ENCODE measurements at regions not wholly inside any gene's neighbourhood (a gene's known extent, or its start where the extent isn't known, plus 50 kb on each side); places are given as distances from the start of the nearest gene placed in this dataset.

GRCh38 chr3:144865948-144866347 lies 894.3 kb downstream of the DIPK2A start:
- Mint-ChIP-seq H3K9me3 (no peaks in the 10 kb centered on the region), H3K4me1 (peaks cover 0 to 6% of the 10 kb centered on the region in 2 experiments; a peak in 3 of 4 replicates), H3K27me3 (ENCODE audit: low read depth) (no peaks in the 10 kb centered on the region), H3K4me3 (no peak overlapping the region), H3K27ac (no peak overlapping the region), H3K36me3 (ENCODE audit: insufficient read depth in 1 of 3, low read depth in 3 of 3) (peaks cover 0 to 2% (median 0%) of the 10 kb centered on the region in 3 experiments; a peak in 1 of 7 replicates)
- Histone ChIP-seq H2BK12ac (ENCODE audit: insufficient read length, low read depth, low read length) (no peak overlapping the region), H3K23ac (ENCODE audit: insufficient read length, low read depth, low read length) (no peak overlapping the region), H3K23me2 (ENCODE audit: insufficient read length, low read depth, low read length, poor library complexity, severe bottlenecking) (no peaks in the 10 kb centered on the region), H3K4me2 (ENCODE audit: insufficient read depth, insufficient read length, low read length) (no peak overlapping the region), H3K79me1 (ENCODE audit: insufficient read depth, low read depth, low read length, poor library complexity, severe bottlenecking) (no peaks in the 10 kb centered on the region), H3K27ac (ENCODE audit: insufficient read length, low read depth, low read length) (no peak overlapping the region), H2BK15ac (ENCODE audit: low read depth, low read length) (no peak overlapping the region), H4K91ac (ENCODE audit: insufficient read length, low read depth, low read length) (no peak overlapping the region), H3K27me3 (ENCODE audit: insufficient read depth, low read length) (no peaks in the 10 kb centered on the region), H4K5ac (ENCODE audit: insufficient read length, low read depth, low read length) (no peak overlapping the region), H3K14ac (ENCODE audit: insufficient read depth, low read length) (no peak overlapping the region), H2BK5ac (ENCODE audit: insufficient read length, low read length) (no peak overlapping the region), H3K79me2 (ENCODE audit: insufficient read depth, low read length) (no peaks in the 10 kb centered on the region), H3K56ac (ENCODE audit: insufficient read length, low read depth, low read length) (no peak overlapping the region), H3K4ac (ENCODE audit: low read depth, low read length) (no peak overlapping the region), H2AK5ac (ENCODE audit: insufficient read length, low read length) (no peak overlapping the region), H2BK20ac (ENCODE audit: low read depth, low read length, poor library complexity, severe bottlenecking) (no peak overlapping the region), H4K8ac (replicated peaks; ENCODE audit: insufficient read length, low read depth, low read length) (no peak overlapping the region), H3K9me3 (ENCODE audit: control insufficient read depth, low read depth, low read length) (no peaks in the 10 kb centered on the region), H2AFZ (ENCODE audit: low read length) (no peak overlapping the region), H3K18ac (ENCODE audit: insufficient read length, low read depth, low read length) (no peak overlapping the region), H4K20me1 (ENCODE audit: control insufficient read depth, insufficient read depth, insufficient read length) (no peaks in the 10 kb centered on the region), H2BK120ac (ENCODE audit: low read depth, low read length, poor library complexity, severe bottlenecking) (no peak overlapping the region), H3K4me1 (ENCODE audit: insufficient read depth, low read length) (no peaks in the 10 kb centered on the region), H3K9ac (ENCODE audit: extremely low read depth, insufficient read length, low read length) (no peak overlapping the region), H3T11ph (ENCODE audit: low read length) (no peak overlapping the region)
- TF ChIP-seq, protein P1, sequence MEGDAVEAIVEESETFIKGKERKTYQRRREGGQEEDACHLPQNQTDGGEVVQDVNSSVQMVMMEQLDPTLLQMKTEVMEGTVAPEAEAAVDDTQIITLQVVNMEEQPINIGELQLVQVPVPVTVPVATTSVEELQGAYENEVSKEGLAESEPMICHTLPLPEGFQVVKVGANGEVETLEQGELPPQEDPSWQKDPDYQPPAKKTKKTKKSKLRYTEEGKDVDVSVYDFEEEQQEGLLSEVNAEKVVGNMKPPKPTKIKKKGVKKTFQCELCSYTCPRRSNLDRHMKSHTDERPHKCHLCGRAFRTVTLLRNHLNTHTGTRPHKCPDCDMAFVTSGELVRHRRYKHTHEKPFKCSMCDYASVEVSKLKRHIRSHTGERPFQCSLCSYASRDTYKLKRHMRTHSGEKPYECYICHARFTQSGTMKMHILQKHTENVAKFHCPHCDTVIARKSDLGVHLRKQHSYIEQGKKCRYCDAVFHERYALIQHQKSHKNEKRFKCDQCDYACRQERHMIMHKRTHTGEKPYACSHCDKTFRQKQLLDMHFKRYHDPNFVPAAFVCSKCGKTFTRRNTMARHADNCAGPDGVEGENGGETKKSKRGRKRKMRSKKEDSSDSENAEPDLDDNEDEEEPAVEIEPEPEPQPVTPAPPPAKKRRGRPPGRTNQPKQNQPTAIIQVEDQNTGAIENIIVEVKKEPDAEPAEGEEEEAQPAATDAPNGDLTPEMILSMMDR (conservative IDR thresholded peaks at IDR 0.05): no peak
- DNase-seq: no peak

Measured in H9 (cell line).